Calu3 (cell line): ENCODE measurements at regions not wholly inside any gene's neighbourhood (a gene's known extent, or its start where the extent isn't known, plus 50 kb on each side); places are given as distances from the start of the nearest gene placed in this dataset.

Experiments
- BruUV-seq: library from RNA; stranded (reverse); fragments of 400-500 nt; replicated peaks from 2 replicates; lab custom pipeline; 2021; lab: Mats Ljungman, UMichigan
- CTCF ChIA-PET: fragments of 300-600 bp; sonication (Branson Sonifier 250); formaldehyde crosslinking; loops from one replicate; lab custom pipeline; 2022; ENCODE audit warnings: antibody characterized with exemption; lab: Charles Lee
- DNase-seq: peaks from one replicate; pipeline ENCODE4 v3.0.0; 2022
- H3K27ac Mint-ChIP-seq: one replicate; pipeline ENCODE4 v1.8.0; 2022; ENCODE audit warnings: mixed read lengths; ENCODE audit not compliant: unreplicated experiment
- H3K27me3 Mint-ChIP-seq: one replicate; pipeline ENCODE4 v1.8.0; 2022; ENCODE audit warnings: mixed read lengths; ENCODE audit not compliant: unreplicated experiment
- H3K36me3 Mint-ChIP-seq: one replicate; pipeline ENCODE4 v1.8.0; 2022; ENCODE audit warnings: mild to moderate bottlenecking, moderate library complexity, mixed read lengths; ENCODE audit not compliant: insufficient read depth, unreplicated experiment
- H3K4me1 Mint-ChIP-seq: one replicate; pipeline ENCODE4 v1.8.0; 2022; ENCODE audit warnings: mild to moderate bottlenecking, low read depth, mixed read lengths; ENCODE audit not compliant: unreplicated experiment
- H3K4me3 Mint-ChIP-seq: one replicate; pipeline ENCODE4 v1.8.0; 2022; ENCODE audit warnings: mild to moderate bottlenecking, low read depth, moderate library complexity, mixed read lengths; ENCODE audit not compliant: unreplicated experiment
- H3K9me3 Mint-ChIP-seq: one replicate; pipeline ENCODE4 v1.8.0; 2022; ENCODE audit warnings: low read depth, mixed read lengths; ENCODE audit not compliant: unreplicated experiment
- intact Hi-C: fragments of 100-400 bp; cut with micrococcal nuclease; formaldehyde crosslinking; loops from one replicate; pipeline ENCODE4 v1.10.0; 2022; ENCODE audit not compliant: unreplicated experiment
- TF ChIP-seq, protein P1 (sequence below): fragments of 200-600 bp; IDR thresholded peaks from one replicate; pipeline ENCODE4 v1.8.0; 2022; ENCODE audit warnings: antibody characterized with exemption; ENCODE audit not compliant: unreplicated experiment

DNA sequence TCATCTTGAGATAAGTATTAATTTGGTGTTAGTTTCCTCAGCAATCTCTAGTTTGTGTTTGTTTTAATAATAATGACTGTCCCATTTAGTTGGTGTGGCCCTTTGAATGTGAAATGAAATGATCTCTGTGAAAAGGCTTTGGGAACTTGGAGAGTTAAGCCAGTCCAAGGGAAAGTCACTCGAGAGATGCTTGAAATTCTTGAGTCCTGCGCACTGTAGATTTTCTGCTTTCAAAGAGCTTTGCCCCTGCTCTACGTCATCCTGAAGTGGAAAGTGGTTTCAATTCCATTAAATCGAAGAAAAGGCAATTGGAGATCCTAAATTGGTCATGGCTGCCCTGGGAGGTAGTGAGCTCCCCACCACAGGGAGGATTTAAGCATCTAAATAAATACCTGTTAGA lies 403.8 kb downstream of the ZNF536 start:
- intact Hi-C loops, result no loop called here

DNA sequence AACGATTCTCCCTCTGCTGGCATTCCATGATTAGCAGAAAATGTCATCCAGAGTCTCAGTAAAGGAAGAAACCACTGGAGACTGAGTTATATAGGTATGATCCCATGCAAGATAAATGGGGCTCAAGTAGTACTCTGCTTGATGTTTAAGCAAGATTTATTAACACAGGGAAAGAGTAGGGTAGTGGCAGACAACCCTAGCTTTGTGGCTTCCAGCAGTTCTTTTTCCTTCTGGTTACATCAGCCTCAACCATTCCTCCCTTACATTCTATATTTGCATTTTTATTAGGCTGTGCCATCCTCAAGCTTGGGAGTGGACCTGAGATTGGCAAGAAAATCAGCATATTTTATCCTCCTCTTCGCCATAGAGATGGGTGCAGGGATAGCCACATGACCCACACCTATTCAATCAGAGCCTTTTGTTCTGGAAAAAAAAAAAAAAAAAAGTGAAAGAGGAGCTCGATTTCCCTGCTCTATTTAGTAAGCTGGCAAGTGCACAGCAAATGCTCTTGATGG lies 402.1 kb downstream of the ZNF536 start:
- peaks cover 17% of the 10 kb centered on the region for H3K9me3 Mint-ChIP-seq
- DNase-seq, result no peak
- H3K36me3 Mint-ChIP-seq, result no peaks in the 10 kb centered on the region
- no peak overlapping the region for H3K27ac Mint-ChIP-seq
- CTCF ChIA-PET, result no interaction called here
- TF ChIP-seq, protein P1, sequence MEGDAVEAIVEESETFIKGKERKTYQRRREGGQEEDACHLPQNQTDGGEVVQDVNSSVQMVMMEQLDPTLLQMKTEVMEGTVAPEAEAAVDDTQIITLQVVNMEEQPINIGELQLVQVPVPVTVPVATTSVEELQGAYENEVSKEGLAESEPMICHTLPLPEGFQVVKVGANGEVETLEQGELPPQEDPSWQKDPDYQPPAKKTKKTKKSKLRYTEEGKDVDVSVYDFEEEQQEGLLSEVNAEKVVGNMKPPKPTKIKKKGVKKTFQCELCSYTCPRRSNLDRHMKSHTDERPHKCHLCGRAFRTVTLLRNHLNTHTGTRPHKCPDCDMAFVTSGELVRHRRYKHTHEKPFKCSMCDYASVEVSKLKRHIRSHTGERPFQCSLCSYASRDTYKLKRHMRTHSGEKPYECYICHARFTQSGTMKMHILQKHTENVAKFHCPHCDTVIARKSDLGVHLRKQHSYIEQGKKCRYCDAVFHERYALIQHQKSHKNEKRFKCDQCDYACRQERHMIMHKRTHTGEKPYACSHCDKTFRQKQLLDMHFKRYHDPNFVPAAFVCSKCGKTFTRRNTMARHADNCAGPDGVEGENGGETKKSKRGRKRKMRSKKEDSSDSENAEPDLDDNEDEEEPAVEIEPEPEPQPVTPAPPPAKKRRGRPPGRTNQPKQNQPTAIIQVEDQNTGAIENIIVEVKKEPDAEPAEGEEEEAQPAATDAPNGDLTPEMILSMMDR, result no peak
- no TSS peak for BruUV-seq
- no peaks in the 10 kb centered on the region for H3K4me1 Mint-ChIP-seq
- intact Hi-C loops, result no loop called here
- H3K4me3 Mint-ChIP-seq, result no peak overlapping the region
- H3K27me3 Mint-ChIP-seq, result no peaks in the 10 kb centered on the region

More for the DNA sequence above, 403.8 kb downstream of the ZNF536 start:
- Mint-ChIP-seq H3K9me3 (peaks cover 18% of the 10 kb centered on the region), H3K27ac (no peak overlapping the region), H3K27me3 (no peaks in the 10 kb centered on the region), H3K4me1 (no peaks in the 10 kb centered on the region), H3K36me3 (no peaks in the 10 kb centered on the region), H3K4me3 (no peak overlapping the region)
- TF ChIP-seq, protein P1, result no peak
- DNase-seq, result no peak
- CTCF ChIA-PET, result no interaction called here
- no TSS peak for BruUV-seq

DNA sequence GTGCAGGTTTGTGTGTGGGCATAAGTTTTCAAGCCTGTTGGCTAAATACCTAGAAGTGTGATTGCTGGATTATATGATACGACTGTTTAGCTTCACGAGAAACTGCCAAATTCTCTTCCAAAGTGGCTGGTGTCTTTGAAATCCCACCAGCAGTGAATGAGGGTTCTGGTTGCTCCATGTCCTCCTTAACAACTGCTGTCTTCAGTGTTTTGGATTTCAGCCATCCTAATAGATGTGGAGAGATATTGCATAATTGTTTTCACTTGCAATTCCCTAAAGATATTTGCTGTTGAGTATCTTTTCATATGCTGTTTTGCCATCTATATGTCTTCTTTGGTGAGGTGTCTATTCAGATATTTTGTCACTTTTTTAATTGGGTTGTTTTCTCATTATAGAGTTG lies 390.5 kb downstream of the ZNF536 start:
- CTCF ChIA-PET, result no interaction called here
- Mint-ChIP-seq H3K9me3 (peaks cover 12% of the 10 kb centered on the region), H3K36me3 (no peaks in the 10 kb centered on the region), H3K4me3 (no peak overlapping the region), H3K4me1 (no peaks in the 10 kb centered on the region), H3K27ac (no peak overlapping the region), H3K27me3 (no peaks in the 10 kb centered on the region)
- no TSS peak for BruUV-seq
- intact Hi-C loops, result no loop called here
- TF ChIP-seq, protein P1, result no peak
- no peak for DNase-seq

DNA sequence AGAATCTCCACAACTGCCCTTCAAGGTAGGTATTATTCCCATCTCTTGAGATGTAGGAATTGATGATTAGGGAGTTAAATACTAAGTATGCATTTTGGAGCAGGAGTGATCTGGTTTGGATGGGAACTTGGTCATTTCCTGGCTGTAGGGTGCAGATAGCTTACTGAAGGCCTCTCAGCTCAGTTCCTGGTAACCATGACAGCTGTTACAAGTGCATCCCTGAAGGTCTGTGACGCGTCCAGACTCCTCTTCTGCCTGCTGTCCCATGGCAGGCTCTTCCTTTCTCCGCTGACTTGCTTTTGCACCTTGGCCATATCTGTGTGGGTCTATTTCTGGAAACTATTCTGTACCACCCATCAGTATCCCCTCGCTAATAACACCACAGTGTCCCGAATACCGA lies 387.8 kb downstream of the ZNF536 start:
- no peak overlapping the region for H3K27ac Mint-ChIP-seq
- no peaks in the 10 kb centered on the region for H3K27me3 Mint-ChIP-seq
- peaks cover 8% of the 10 kb centered on the region for H3K9me3 Mint-ChIP-seq
- no peak overlapping the region for H3K4me3 Mint-ChIP-seq
- CTCF ChIA-PET, result no interaction called here
- no TSS peak for BruUV-seq
- intact Hi-C loops, result no loop called here
- TF ChIP-seq, protein P1, result no peak
- H3K36me3 Mint-ChIP-seq, result no peaks in the 10 kb centered on the region
- H3K4me1 Mint-ChIP-seq, result no peaks in the 10 kb centered on the region
- DNase-seq, result no peak
